ENCODE measurements at regions not wholly inside any gene's neighbourhood (a gene's known extent, or its start where the extent isn't known, plus 50 kb on each side); places are given as distances from the start of the nearest gene placed in this dataset.
A peak's percentile ranks its signal among the peaks of the same experiment; 100 is the strongest.

GRCh38 chr7:114086914-114087652 is 168.3 kb upstream of the PPP1R3A start:
- Histone ChIP-seq H3K9me3 (no peaks in the 10 kb centered on the region), H3K27ac (peak overlapping the region; percentile 96 to 97 (median 96)), H3K4me3 (peak overlapping the region; percentile 23 to 53), H3K4me1 (peaks cover 43% of the 10 kb centered on the region), H3K36me3 (replicated peaks in 1 of 2; ENCODE audit: insufficient read depth in 1 of 2, low read depth in 2 of 2) (no peaks in the 10 kb centered on the region), H3K27me3 (no peaks in the 10 kb centered on the region)
- TF ChIP-seq POLR2A (IDR thresholded peaks at IDR 0.05), result peak in 2 of 3 donors; percentile 72 to 75
- TF ChIP-seq, protein P1, sequence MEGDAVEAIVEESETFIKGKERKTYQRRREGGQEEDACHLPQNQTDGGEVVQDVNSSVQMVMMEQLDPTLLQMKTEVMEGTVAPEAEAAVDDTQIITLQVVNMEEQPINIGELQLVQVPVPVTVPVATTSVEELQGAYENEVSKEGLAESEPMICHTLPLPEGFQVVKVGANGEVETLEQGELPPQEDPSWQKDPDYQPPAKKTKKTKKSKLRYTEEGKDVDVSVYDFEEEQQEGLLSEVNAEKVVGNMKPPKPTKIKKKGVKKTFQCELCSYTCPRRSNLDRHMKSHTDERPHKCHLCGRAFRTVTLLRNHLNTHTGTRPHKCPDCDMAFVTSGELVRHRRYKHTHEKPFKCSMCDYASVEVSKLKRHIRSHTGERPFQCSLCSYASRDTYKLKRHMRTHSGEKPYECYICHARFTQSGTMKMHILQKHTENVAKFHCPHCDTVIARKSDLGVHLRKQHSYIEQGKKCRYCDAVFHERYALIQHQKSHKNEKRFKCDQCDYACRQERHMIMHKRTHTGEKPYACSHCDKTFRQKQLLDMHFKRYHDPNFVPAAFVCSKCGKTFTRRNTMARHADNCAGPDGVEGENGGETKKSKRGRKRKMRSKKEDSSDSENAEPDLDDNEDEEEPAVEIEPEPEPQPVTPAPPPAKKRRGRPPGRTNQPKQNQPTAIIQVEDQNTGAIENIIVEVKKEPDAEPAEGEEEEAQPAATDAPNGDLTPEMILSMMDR (IDR thresholded peaks at IDR 0.05), result no peak
- peak; percentile 67 to 81 (median 72) for DNase-seq
- intact Hi-C loops (cut with DNase I), result no loop called here
- ATAC-seq, result peak; percentile 32
- WGBS, 2 donors, result 0 to 1% methylated on average over 27 to 40 of the region's 54 CpGs

- TF ChIP-seq, protein P1 (IDR thresholded peaks at IDR 0.05), result peak in 1 of 7 experiments; percentile 6
- no peak for TF ChIP-seq POLR2A (IDR thresholded peaks at IDR 0.05)
- no peaks in the 10 kb centered on the region for H3K36me3 ChIP-seq (replicated peaks in 1 of 2; ENCODE audit: insufficient read depth in 1 of 2, low read depth in 2 of 2)
- peak overlapping the region; percentile 23 to 53 for H3K4me3 ChIP-seq
- ATAC-seq (peak; percentile 7), DNase-seq (peak; percentile 36 to 60 (median 52))
- peak overlapping the region; percentile 96 to 97 (median 96) for H3K27ac ChIP-seq
- peaks cover 43% of the 10 kb centered on the region for H3K4me1 ChIP-seq
- no peaks in the 10 kb centered on the region for H3K27me3 ChIP-seq
- intact Hi-C loops (cut with DNase I), result no loop called here
- WGBS, 2 donors, result 0 to 4% methylated on average over 12 to 30 of the region's 31 CpGs
- no peaks in the 10 kb centered on the region for H3K9me3 ChIP-seq
Observed at GRCh38 chr7:114086537-114086913, 167.7 kb upstream of the PPP1R3A start.

GRCh38 chr7:114085592-114086501 is 167.0 kb upstream of the PPP1R3A start:
- intact Hi-C loops (cut with DNase I), result no loop called here
- WGBS, 2 donors, result 0% methylated on average over 26 to 56 of the region's 77 CpGs
- Histone ChIP-seq H3K27ac (peak overlapping the region; percentile 96 to 97 (median 96)), H3K27me3 (no peaks in the 10 kb centered on the region), H3K4me3 (peak overlapping the region; percentile 23 to 53), H3K9me3 (no peaks in the 10 kb centered on the region), H3K4me1 (peaks cover 38% of the 10 kb centered on the region), H3K36me3 (replicated peaks in 1 of 2; ENCODE audit: insufficient read depth in 1 of 2, low read depth in 2 of 2) (no peaks in the 10 kb centered on the region)
- peak; percentile 78 to 93 (median 88) for TF ChIP-seq POLR2A (IDR thresholded peaks at IDR 0.05)
- TF ChIP-seq, protein P1 (IDR thresholded peaks at IDR 0.05), result no peak
- peak; percentile 86 for ATAC-seq
- DNase-seq, result peak; percentile 94 to 95 (median 94)

- WGBS, 2 donors, result 1 to 2% methylated on average over 14 to 18 of the region's 18 CpGs
- intact Hi-C loops (cut with DNase I), result no loop called here
- Histone ChIP-seq H3K4me1 (peaks cover 35% of the 10 kb centered on the region), H3K36me3 (replicated peaks in 1 of 2; ENCODE audit: insufficient read depth in 1 of 2, low read depth in 2 of 2) (no peaks in the 10 kb centered on the region), H3K27ac (peak overlapping the region; percentile 96 to 97 (median 96)), H3K27me3 (no peaks in the 10 kb centered on the region), H3K4me3 (no peak overlapping the region), H3K9me3 (no peaks in the 10 kb centered on the region)
- DNase-seq (no peak), ATAC-seq (peak; percentile 8)
- no peak for TF ChIP-seq POLR2A (IDR thresholded peaks at IDR 0.05)
- TF ChIP-seq, protein P1 (IDR thresholded peaks at IDR 0.05), result no peak
Observed at GRCh38 chr7:114085313-114085591, 166.4 kb upstream of the PPP1R3A start.
